Embryonic facial prominence (tissue), 1 donor: ENCODE measurements at regions not wholly inside any gene's neighbourhood (a gene's known extent, or its start where the extent isn't known, plus 50 kb on each side); places are given as distances from the start of the nearest gene placed in this dataset.
"Not testable (repeated sequence)": the region's sequence is repeated elsewhere in the genome, so short reads cannot be mapped to it uniquely, and the experiment has no call there.

Experiments used
- DNase-seq: peaks from one replicate; pipeline ENCODE4 v3.0.0-alpha.2; 2016; ENCODE audit errors: extremely low spot score

- DNase-seq: no peak
Measured at GRCh38 chr15:23924686-23925085, 237.6 kb upstream of the NDN start.

- DNase-seq: no peak
Measured at GRCh38 chr15:23954931-23955330, 267.8 kb upstream of the NDN start.

GRCh38 chr15:23983500-23984259, 296.6 kb upstream of the NDN start:
- no peak for DNase-seq

GRCh38 chr15:23994273-23994672, 307.2 kb upstream of the NDN start:
- DNase-seq: no peak

- no peak for DNase-seq
Measured at GRCh38 chr15:23998056-23998455, 311.0 kb upstream of the NDN start.

GRCh38 chr15:24008476-24008875, 321.4 kb upstream of the NDN start:
- no peak for DNase-seq

- no peak for DNase-seq
Measured at GRCh38 chr15:24017470-24017869, 330.4 kb upstream of the NDN start.

GRCh38 chr15:24039683-24040082, 352.6 kb upstream of the NDN start:
- no peak for DNase-seq

GRCh38 chr15:24054547-24055245, 367.6 kb upstream of the NDN start:
- no peak for DNase-seq

GRCh38 chr15:24067733-24068501, 380.8 kb upstream of the NDN start:
- DNase-seq: no peak

GRCh38 chr15:24075420-24076089, 388.4 kb upstream of the NDN start:
- DNase-seq: no peak

- DNase-seq: no peak
Measured at GRCh38 chr15:24076090-24076784, 389.1 kb upstream of the NDN start.

GRCh38 chr15:24078310-24079029, 391.4 kb upstream of the NDN start:
- DNase-seq: no peak

GRCh38 chr15:24088941-24089340, 401.8 kb upstream of the NDN start:
- DNase-seq: not testable (repeated sequence)

GRCh38 chr15:24101503-24101902, 414.4 kb upstream of the NDN start:
- DNase-seq: not testable (repeated sequence)

GRCh38 chr15:24107524-24107923, 420.4 kb upstream of the NDN start:
- not testable (repeated sequence) for DNase-seq

GRCh38 chr15:24107948-24108347, 420.8 kb upstream of the NDN start:
- DNase-seq: not testable (repeated sequence)

GRCh38 chr15:24108349-24108748, 421.2 kb upstream of the NDN start:
- not testable (repeated sequence) for DNase-seq

- not testable (repeated sequence) for DNase-seq
Measured at GRCh38 chr15:24139622-24140021, 452.5 kb upstream of the NDN start.

GRCh38 chr15:24145070-24145469, 458.0 kb upstream of the NDN start:
- not testable (repeated sequence) for DNase-seq

- no peak for DNase-seq
Measured at GRCh38 chr15:24146251-24146650, 459.1 kb upstream of the NDN start.
